Dedifferentiated amniotic fluid mesenchymal stem cell (primary cell): ENCODE measurements at regions not wholly inside any gene's neighbourhood (a gene's known extent, or its start where the extent isn't known, plus 50 kb on each side); places are given as distances from the start of the nearest gene placed in this dataset.

Source experiments
- DNase-seq: peaks from one replicate; pipeline ENCODE4 v3.0.0-alpha.2; 2016; ENCODE audit errors: extremely low spot score

GRCh38 chr7:10677668-10678232 is 295.9 kb upstream of the PHF14 start:
- DNase-seq: no peak

GRCh38 chr7:10684606-10685005 is 289.1 kb upstream of the PHF14 start:
- no peak for DNase-seq

DNA sequence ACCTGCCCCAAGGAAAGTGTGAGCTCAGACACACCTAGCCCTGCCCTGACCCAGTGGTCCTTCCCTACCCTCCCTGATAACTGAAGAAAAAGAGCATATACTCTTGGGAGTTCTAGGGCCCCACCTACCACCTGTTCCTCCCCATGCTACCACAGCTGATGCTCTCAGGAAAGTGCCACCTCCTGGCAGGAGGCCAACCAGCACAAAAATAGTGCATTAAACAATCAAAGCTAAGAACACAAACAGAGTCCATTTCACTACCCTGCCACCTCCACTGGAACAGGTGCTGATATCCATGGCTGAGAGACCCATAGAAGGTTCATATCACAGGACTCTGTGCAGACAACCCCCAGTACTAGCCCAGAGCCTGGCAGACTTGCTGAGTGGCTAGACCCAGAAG is 288.6 kb upstream of the PHF14 start:
- no peak for DNase-seq

DNA sequence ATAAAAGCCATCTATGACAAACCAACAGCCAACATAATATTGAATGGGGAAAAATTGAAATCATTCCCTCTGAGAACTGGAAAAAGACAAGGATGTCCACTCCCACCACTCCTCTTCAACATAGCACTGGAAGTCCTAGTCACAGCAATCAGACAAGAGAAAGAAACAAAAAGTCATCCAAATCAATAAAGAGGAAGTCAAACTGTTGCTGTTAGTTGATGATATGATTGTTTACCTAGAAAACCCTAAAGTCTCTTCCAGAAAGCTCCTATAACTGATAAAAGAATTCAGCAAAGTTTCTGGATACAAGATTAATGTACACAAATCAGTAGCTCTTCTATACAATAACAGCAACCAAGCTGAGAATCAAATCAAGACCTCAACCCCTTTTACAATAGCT is 285.1 kb upstream of the PHF14 start:
- DNase-seq: no peak

DNA sequence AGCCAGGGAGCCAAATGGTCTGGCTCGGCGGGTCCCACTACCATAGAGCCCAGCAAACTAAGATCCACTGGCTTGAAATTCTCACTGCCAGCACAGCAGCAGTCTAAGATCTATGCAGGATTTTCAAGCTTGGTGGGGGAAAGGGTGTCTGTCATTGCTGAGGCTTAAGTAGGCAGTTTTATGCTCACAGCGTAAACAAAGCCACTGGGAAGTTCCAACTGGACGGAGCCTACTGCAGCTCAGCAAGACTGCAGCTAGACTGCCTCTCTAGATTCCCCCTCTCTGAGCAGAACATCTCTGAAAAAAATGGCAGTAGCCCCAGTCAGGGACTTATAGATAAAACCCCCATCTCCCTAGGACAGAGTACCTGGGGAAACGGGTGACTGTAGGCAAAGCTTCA is 277.6 kb upstream of the PHF14 start:
- DNase-seq: no peak

DNA sequence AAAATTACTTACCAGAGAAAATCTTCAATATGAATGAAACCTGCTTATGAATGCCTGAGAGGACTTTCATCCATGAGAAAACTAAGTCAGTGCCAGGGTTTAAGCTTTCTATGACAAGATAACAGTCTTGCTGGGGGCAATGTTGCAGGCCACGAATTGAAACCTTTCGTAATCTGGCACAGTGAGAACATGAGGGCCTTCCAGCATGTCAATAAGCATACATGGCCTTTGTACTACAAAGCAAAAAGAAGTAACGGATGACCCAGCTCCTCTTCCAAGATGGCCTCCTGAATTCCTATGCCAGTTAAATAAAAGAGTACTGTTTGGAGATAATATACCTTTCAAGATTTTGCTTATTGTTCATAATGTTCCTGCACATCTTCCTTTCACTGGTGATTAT is 270.6 kb upstream of the PHF14 start:
- DNase-seq: no peak

DNA sequence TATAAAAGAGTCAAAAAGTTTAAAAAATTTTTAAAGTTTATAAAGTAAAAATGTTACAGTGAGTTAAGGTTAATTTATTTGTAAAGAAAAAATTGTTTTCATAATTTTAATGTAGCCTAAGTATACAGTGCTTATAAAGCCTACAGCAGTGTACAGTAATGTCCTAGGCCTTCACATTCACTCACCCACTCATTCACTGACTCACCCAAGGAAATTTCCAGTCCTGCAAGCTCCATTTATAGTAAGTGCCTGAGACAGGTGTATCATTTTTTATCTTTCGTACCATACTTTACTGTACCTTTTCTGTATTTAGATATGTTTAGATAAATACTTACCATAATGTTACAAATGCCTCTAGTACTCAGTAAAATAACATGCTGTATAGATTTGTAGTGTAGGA is 269.7 kb upstream of the PHF14 start:
- DNase-seq: no peak

DNA sequence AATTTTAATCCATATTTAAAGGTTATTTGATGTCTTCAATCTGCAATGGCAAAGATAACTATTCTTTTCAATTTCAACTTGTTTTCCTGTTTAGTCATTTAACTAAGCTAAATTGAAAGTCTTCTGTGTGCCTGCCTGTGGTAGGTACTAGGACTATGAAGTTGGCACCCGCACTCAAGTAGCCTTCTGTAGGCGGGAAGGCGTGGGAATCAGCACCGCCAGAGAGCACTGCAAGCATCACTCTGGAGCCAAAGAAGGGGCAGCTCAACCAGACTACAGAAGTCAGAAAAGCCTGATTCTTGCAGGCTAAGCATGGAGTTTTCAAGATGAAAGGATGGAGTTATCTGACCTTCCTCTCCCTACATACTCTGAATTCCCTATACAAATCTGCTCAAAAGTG is 269.0 kb upstream of the PHF14 start:
- no peak for DNase-seq

DNA sequence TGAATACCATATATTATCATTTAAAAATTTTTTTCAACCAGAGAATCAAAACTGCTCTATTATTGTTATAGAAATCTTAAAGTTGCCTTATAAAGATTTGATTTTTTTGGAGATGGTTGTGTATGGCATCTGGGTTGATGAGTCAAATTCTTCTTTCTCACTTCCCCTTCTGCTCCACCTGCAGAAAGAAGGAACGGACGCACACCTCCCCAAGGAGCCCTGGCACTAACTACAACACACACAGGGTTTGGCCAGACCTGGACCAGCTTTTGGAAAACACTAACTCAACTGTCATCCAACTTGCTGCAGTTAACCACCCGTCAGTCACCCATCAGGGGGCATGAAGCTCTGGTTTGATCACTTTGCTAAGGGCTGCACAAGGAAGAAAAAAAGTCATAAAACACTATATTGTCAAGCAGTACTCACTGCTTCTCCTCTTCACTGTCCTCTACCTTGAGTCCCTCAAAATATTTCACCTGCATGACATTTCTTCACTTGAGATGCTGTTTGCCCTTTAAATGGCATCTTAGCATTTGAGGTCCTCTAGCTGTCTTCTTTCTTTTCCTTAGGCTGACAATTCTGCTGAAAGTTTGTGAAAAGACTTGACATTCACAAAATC is 266.7 kb upstream of the PHF14 start:
- no peak for DNase-seq

GRCh38 chr7:10707519-10707918 is 266.2 kb upstream of the PHF14 start:
- DNase-seq: no peak

GRCh38 chr7:10708447-10708846 is 265.2 kb upstream of the PHF14 start:
- DNase-seq: no peak

DNA sequence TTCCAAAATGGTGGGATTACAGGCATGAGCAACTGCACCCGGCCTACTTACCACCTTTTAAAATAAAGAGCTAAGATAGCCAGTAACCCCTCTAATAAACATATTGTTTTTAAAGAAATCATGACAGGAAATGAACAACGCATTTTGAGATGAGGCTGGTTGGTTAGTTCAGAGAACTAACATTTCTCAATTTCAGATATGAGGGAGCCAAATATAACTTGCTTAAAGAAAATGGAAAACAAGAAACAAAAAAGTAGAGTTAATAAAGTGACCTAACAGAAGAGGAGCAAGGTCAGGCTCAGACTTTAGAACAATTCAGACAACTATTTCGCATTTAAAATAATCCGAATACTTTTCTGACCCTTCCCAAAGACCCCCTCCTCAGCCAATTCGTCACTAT is 254.9 kb upstream of the PHF14 start:
- no peak for DNase-seq

DNA sequence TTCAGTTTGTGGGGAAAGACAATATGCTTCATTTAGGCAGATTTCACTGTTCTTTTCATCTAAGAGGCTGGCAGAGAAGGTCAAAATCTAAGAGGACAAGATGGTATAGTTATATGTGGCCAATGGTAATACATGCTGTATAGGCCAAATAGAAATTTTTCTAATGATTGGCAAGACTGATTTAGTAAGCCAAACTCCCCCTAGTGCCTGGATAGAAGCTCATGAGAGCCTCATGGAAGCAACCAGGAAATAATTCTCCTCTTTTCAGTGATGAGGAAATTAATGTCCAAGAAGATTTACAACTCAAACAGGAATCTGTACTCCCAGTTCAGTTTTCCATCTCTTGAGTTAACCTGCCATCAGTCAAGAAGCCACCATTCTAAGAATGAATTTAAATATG is 253.6 kb upstream of the PHF14 start:
- no peak for DNase-seq

DNA sequence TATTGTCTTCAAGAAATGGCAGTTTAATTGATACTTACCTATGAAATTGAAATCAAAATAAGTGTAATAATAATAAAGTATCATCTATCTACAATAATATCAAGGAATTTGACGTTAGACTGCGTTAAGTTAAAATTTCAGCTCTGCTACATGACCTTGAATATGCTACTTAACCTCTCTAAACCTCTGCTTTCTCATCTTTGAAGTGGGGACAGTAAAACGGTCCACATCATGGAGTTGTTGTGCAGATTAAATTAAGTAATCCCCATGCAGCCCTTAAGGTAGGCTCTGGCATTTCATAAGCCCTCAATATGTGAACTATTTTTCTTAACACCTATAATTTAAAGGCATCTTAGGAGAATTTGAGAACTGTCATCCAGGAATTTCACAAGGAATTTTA is 252.4 kb upstream of the PHF14 start:
- DNase-seq: no peak

- DNase-seq: no peak
These were observed 249.8 kb upstream of the PHF14 start for GRCh38 chr7:10723832-10724231.

- no peak for DNase-seq
These were observed 249.2 kb upstream of the PHF14 start for GRCh38 chr7:10724449-10724848.

DNA sequence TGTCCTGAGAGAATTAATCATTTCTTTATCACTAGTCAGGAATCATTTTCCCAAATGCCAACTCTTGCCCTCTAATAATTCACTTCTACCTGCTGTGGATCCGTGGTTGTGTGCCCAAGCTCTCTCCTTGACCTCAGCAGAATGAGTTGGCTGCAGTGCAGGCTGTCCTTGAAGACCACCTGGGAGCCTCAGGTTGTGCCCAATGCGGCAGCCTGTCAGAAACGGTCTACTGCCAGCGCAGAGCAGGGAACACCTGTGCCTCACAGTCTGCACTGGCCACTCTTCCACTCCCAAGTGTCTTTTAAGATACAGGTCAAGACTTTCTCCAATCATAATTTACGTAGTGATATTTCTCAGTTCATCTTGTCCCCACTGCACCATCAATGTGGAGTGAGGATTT is 246.0 kb upstream of the PHF14 start:
- no peak for DNase-seq

DNA sequence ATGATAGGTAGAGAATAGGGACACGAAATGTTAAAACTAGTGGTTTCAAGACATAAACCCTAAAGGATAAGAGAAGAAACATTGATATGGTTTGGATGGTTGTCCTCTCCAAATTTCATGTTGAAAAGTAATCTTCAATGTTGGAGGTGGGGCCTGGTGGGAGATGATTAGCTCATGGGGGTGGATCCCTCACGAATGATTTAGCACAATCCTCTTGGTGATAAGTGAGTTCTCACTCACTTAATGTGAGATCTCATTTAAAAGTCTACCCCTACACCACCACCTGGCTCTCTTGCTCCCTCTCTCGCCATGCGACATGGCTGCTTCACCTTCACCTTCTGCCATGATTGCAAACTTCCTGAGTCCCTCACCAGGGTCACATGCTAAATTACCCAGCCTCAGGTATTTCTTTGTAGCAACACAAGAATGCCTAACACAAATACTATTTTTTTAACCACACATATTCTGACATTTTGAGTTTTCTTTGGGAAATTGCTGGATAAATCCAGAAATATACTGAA is 242.4 kb upstream of the PHF14 start:
- no peak for DNase-seq

- DNase-seq: no peak
These were observed 239.9 kb upstream of the PHF14 start for GRCh38 chr7:10733747-10734146.

- DNase-seq: no peak
These were observed 239.1 kb upstream of the PHF14 start for GRCh38 chr7:10734595-10734994.

DNA sequence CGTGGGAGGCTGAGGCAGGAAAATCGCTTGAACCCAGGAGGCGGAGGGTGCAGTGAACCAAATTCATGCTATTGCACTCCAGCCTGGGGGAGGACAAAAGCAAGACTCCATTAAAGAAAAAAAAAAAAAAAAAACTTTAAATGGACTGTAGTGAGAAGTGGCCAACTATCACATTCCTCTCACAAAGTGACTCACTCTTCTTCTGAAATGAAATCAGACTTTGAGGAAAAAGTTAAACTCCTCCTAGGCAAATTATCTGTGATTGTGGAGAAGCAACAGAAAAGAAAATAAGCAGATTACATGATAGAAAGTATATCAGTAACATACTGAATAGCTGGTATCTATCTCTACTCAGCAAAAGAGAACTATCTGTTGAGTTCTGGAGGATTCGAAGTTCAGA is 234.3 kb upstream of the PHF14 start:
- DNase-seq: no peak

DNA sequence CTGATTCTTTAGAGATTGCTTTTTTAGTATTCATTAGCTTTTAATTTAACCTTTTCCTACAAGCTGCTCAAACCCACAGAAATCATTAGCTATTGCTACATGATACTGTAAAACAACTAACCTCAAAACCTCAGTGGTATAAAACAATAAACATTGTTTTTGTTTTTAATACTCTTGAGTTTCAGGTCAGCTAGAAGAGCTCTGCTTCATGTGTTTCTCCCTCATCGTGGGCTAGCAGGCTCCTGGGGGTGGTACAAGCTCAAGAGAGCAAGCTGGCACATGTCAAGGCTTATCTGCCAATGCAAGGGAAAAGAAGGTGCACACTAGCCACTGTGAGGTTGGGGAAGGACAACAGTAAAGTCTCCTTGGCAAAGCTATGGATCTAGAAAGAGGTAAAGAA is 232.9 kb upstream of the PHF14 start:
- DNase-seq: no peak

DNA sequence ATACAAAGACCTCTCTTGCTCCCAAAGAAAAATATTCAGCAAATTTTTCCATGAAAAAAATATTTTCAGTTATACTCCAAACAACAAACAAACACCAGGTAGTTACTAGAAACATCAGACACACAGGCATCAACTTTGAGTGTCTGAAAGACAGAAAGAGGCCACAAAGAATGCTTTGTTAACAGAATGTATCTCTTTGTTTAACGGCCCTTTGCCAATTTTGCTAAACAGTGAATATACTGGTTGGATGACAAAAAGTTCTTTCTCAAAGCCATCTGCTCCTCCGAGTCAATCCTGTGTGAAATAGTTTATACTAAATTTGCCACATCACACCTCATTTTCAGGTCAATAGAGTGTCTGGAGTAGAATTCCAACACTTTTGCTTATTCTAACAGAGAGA is 216.7 kb upstream of the PHF14 start:
- DNase-seq: no peak

GRCh38 chr7:10759120-10759519 is 214.6 kb upstream of the PHF14 start:
- DNase-seq: no peak
